ENCODE measurements at regions not wholly inside any gene's neighbourhood (a gene's known extent, or its start where the extent isn't known, plus 50 kb on each side); places are given as distances from the start of the nearest gene placed in this dataset.

DNA sequence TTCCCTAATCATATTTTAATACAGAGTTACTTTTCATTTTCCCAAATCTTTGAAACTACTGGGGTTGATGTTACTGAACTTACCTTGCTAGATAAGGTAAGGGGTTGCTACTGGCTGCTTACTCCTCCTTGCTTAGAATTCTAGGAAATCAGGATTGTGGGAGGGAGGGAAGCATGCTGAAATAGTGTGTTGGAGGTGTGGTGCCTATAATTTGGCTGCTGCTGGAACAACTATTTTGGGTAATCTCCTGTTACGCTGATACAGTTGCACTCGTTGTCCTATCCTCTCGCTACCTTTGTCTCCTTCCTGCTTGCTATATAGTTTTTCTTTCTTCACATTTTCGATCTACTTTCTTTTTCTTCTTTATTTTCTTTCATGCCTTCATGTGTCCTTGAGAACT lies 83.7 kb downstream of the BMP2 start:
- intact Hi-C loops (cut with DNase I, micrococcal nuclease): no loop called here
- ATAC-seq (no peak), DNase-seq (no peak)
- H3K36me3 ChIP-seq (ENCODE audit: low read depth): no peaks in the 10 kb centered on the region
- H3K4me3 ChIP-seq: no peak overlapping the region
- TF ChIP-seq CTCF (IDR thresholded peaks at IDR 0.05): no peak
- no peaks in the 10 kb centered on the region for H3K4me1 ChIP-seq (ENCODE audit: low read depth)
- no peaks in the 10 kb centered on the region for H3K9me3 ChIP-seq

GRCh38 chr20:6852478-6852877 lies 85.0 kb downstream of the BMP2 start:
- intact Hi-C loops (cut with DNase I, micrococcal nuclease): no loop called here

GRCh38 chr20:6855104-6855503 lies 87.6 kb downstream of the BMP2 start:
- ATAC-seq: no peak
- intact Hi-C loops (cut with DNase I, micrococcal nuclease): no loop called here

More at GRCh38 chr20:6852478-6852877, 85.0 kb downstream of the BMP2 start:
- DNase-seq (no peak), ATAC-seq (no peak)
- H3K4me1 ChIP-seq (ENCODE audit: low read depth): no peaks in the 10 kb centered on the region
- H3K9me3 ChIP-seq: no peaks in the 10 kb centered on the region
- no peak for TF ChIP-seq CTCF (IDR thresholded peaks at IDR 0.05)
- no peaks in the 10 kb centered on the region for H3K36me3 ChIP-seq (ENCODE audit: low read depth)
- no peak overlapping the region for H3K4me3 ChIP-seq

GRCh38 chr20:6855796-6856195 lies 88.3 kb downstream of the BMP2 start:
- Histone ChIP-seq H3K9me3 (no peaks in the 10 kb centered on the region), H3K36me3 (ENCODE audit: low read depth) (no peaks in the 10 kb centered on the region), H3K4me3 (no peak overlapping the region), H3K4me1 (ENCODE audit: low read depth) (no peaks in the 10 kb centered on the region)
- intact Hi-C loops (cut with DNase I, micrococcal nuclease): no loop called here
- TF ChIP-seq CTCF (IDR thresholded peaks at IDR 0.05): no peak
- DNase-seq: no peak
- no peak for ATAC-seq

More at GRCh38 chr20:6855104-6855503, 87.6 kb downstream of the BMP2 start:
- DNase-seq: no peak
- no peak overlapping the region for H3K4me3 ChIP-seq
- no peaks in the 10 kb centered on the region for H3K4me1 ChIP-seq (ENCODE audit: low read depth)
- no peak for TF ChIP-seq CTCF (IDR thresholded peaks at IDR 0.05)
- no peaks in the 10 kb centered on the region for H3K36me3 ChIP-seq (ENCODE audit: low read depth)
- H3K9me3 ChIP-seq: no peaks in the 10 kb centered on the region

- ATAC-seq (no peak), DNase-seq (no peak)
- intact Hi-C loops (cut with DNase I, micrococcal nuclease): no loop called here
- Histone ChIP-seq H3K9me3 (no peaks in the 10 kb centered on the region), H3K36me3 (ENCODE audit: low read depth) (no peaks in the 10 kb centered on the region), H3K4me1 (ENCODE audit: low read depth) (no peaks in the 10 kb centered on the region), H3K4me3 (no peak overlapping the region)
- no peak for TF ChIP-seq CTCF (IDR thresholded peaks at IDR 0.05)
These were observed 90.4 kb downstream of the BMP2 start for GRCh38 chr20:6857927-6858326.

DNA sequence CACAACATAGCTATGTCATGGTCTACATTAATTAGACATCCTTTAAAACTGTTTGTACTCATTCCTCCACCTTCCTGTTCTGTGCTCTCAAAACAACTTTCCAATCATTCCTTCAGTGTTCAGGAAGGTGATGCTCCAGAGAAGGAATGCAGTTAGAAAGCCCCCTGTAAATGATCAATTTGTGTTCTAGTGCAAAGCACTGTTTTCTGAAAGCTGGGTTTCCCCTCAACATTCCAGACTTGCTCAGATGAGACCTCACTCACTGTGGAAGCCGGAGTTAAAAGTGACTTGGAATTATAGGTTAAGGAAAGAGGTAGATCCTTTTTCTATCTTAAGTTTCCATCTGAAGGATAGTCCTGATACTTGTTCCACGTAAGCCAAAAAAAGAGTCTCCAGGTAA lies 95.9 kb downstream of the BMP2 start:
- intact Hi-C loops (cut with DNase I, micrococcal nuclease): no loop called here
- no peak for TF ChIP-seq CTCF (IDR thresholded peaks at IDR 0.05)
- Histone ChIP-seq H3K9me3 (no peaks in the 10 kb centered on the region), H3K36me3 (ENCODE audit: low read depth) (no peaks in the 10 kb centered on the region), H3K4me3 (no peak overlapping the region), H3K4me1 (ENCODE audit: low read depth) (no peaks in the 10 kb centered on the region)
- ATAC-seq: no peak
- no peak for DNase-seq
